HG02852 (cell line): ENCODE measurements at regions not wholly inside any gene's neighbourhood (a gene's known extent, or its start where the extent isn't known, plus 50 kb on each side); places are given as distances from the start of the nearest gene placed in this dataset.
"Not testable (repeated sequence)": the region's sequence is repeated elsewhere in the genome, so short reads cannot be mapped to it uniquely, and the experiment has no call there.

Experiments used
- ATAC-seq: cut with Tn5 transposase; IDR thresholded peaks from one replicate; pipeline ENCODE4 v1.9.1; 2021; ENCODE audit warnings: mild to moderate bottlenecking, moderate library complexity; ENCODE audit not compliant: unreplicated experiment

- ATAC-seq = no peak
These were observed 68.1 kb upstream of the DCD start for GRCh38 chr12:54716261-54716660.

- not testable (repeated sequence) for ATAC-seq
These were observed 65.7 kb upstream of the DCD start for GRCh38 chr12:54713876-54714275.

DNA sequence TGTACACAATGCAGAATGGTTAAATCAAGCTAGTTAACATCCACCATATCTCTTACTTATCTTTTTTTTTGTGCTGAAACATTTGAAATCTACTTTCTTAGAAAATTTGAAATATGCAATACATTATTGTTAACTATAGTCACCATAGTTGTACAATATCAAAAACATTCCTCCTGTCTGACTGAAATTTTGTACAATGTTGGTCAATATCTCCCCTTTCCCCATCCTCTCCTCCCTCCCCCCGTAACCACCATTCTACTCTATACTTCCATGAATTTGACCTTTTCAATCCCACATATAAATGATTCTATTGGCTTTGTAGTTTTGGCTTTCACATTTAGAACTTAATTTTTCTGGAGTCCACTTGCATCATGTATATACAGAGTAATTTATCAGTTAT, 63.5 kb upstream of the DCD start:
- no peak for ATAC-seq

- ATAC-seq = no peak
These were observed 60.7 kb upstream of the DCD start for GRCh38 chr12:54708826-54709225.

DNA sequence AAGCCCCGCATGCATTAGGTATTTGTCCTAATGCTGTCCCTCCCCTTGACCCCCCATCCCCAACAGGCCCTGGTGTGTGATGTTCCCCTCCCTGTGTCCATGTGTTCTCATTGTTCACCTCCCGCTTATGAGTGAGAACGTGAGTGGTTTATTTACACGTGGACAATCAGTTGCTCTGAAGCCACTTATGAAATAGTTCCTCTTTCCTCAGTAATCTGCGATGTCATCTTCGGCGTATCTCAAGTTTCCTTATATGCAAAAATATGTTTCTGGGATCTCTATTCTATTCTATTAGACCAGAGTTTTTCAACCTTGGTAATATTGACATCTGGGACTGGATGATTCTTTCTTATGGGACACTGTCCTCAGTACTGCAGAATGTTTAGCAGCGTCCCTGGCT, 56.0 kb upstream of the DCD start:
- no peak for ATAC-seq

GRCh38 chr12:54701940-54702592, 53.9 kb upstream of the DCD start:
- peak; percentile 45 for ATAC-seq

GRCh38 chr12:54700849-54701248, 52.7 kb upstream of the DCD start:
- ATAC-seq = no peak

GRCh38 chr12:54700301-54700700, 52.1 kb upstream of the DCD start:
- ATAC-seq = no peak
